Astrocyte (in vitro differentiated cells and primary cell): ENCODE measurements at regions not wholly inside any gene's neighbourhood (a gene's known extent, or its start where the extent isn't known, plus 50 kb on each side); places are given as distances from the start of the nearest gene placed in this dataset.

ENCODE experiments used
- EZH2 ChIP-seq: IDR thresholded peaks from 2 replicates; pipeline ENCODE4 v1.6.1; 2012; ENCODE audit warnings: mild to moderate bottlenecking, low read length, inconsistent platforms; ENCODE audit not compliant: insufficient read depth
- TF ChIP-seq, protein P1 (sequence below): IDR thresholded peaks from 2 replicates; pipeline ENCODE4 v1.5.1; 2011; ENCODE audit warnings: low read depth, mild to moderate bottlenecking, inconsistent platforms, low read length, moderate library complexity; ENCODE audit not compliant: insufficient read depth

DNA sequence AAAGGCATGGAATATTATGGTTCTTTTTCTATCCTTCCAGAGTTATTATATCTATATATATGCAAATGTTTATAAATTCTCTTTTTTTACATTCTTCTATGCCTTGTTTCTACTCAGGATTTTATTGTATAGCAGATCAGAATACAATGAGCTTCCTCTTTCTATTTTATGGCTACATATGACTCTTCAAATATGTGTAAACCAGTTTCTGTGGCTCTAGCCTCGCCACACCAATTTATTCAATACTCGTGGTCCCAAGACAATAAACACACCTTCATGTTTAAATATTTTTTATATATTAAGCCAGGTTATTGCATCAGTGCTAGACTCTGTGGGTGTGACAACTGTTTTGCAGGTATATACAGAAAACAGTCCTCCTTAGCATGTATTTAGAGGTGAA lies 237.5 kb upstream of the MKLN1 start:
- TF ChIP-seq, protein P1, sequence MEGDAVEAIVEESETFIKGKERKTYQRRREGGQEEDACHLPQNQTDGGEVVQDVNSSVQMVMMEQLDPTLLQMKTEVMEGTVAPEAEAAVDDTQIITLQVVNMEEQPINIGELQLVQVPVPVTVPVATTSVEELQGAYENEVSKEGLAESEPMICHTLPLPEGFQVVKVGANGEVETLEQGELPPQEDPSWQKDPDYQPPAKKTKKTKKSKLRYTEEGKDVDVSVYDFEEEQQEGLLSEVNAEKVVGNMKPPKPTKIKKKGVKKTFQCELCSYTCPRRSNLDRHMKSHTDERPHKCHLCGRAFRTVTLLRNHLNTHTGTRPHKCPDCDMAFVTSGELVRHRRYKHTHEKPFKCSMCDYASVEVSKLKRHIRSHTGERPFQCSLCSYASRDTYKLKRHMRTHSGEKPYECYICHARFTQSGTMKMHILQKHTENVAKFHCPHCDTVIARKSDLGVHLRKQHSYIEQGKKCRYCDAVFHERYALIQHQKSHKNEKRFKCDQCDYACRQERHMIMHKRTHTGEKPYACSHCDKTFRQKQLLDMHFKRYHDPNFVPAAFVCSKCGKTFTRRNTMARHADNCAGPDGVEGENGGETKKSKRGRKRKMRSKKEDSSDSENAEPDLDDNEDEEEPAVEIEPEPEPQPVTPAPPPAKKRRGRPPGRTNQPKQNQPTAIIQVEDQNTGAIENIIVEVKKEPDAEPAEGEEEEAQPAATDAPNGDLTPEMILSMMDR: no peak
- TF ChIP-seq EZH2: no peak
